Spleen (tissue), 11 donors: ENCODE measurements at regions not wholly inside any gene's neighbourhood (a gene's known extent, or its start where the extent isn't known, plus 50 kb on each side); places are given as distances from the start of the nearest gene placed in this dataset.

Experiments used
- DNase-seq: peaks from one replicate; pipeline ENCODE4 v3.0.0-alpha.2; 2020
- H3K27ac ChIP-seq, 8 donors: fragments of 200-600 bp; sonication (generic) in 7 of 8; 1 replicate in 4 of 8; 2 replicates in 4 of 8; pipeline versions ENCODE4 v1.5.0 to v1.8.0; 2016 to 2021; ENCODE audit warnings: inconsistent platforms in 4 of 8, mild to moderate bottlenecking in 4 of 8, moderate library complexity in 1 of 8
- H3K27me3 ChIP-seq, 7 donors: fragments of 200-600 bp; sonication (generic) in 6 of 7; replicated peaks in 1 of 7; 1 replicate in 4 of 7; 2 replicates in 3 of 7; pipeline versions ENCODE4 v1.5.0 to v1.8.0; 2016 to 2021; ENCODE audit warnings: inconsistent platforms in 3 of 7, mild to moderate bottlenecking in 1 of 7
- H3K36me3 ChIP-seq, 6 donors: fragments of 200-600 bp; sonication (generic) in 5 of 6; 1 replicate in 4 of 6; 2 replicates in 2 of 6; pipeline versions ENCODE4 v1.5.0 to v1.8.0; 2016 to 2021; ENCODE audit warnings: inconsistent platforms in 2 of 6
- H3K4me1 ChIP-seq, 6 donors: fragments of 200-600 bp; sonication (generic) in 5 of 6; 1 replicate in 3 of 6; 2 replicates in 3 of 6; pipeline versions ENCODE4 v1.5.0 to v1.8.0; 2016 to 2021; ENCODE audit warnings: inconsistent platforms in 3 of 6
- H3K4me3 ChIP-seq, 8 donors: fragments of 200-600 bp; sonication (generic) in 7 of 8; 1 replicate in 4 of 8; 2 replicates in 4 of 8; pipeline versions ENCODE4 v1.5.0 to v1.8.0; 2016 to 2021; ENCODE audit warnings: inconsistent platforms in 4 of 8, mild to moderate bottlenecking in 4 of 8, moderate library complexity in 2 of 8
- H3K9me3 ChIP-seq, 8 donors: fragments of 200-600 bp; sonication (generic) in 7 of 8; 1 replicate in 4 of 8; 2 replicates in 4 of 8; pipeline versions ENCODE4 v1.5.0 to v1.8.0; 2016 to 2021; ENCODE audit warnings: inconsistent platforms in 4 of 8
- CTCF ChIP-seq, 11 experiments: fragments of 200-600 bp in 7 of 11; fragments of 450-650 bp in 4 of 11; sonication (generic) in 4 of 11; IDR thresholded peaks in 8 of 11; conservative IDR thresholded peaks in 3 of 11; 1 replicate in 7 of 11; 2 replicates in 4 of 11; pipeline versions ENCODE4 v1.4.0 to v1.8.0; 2016 to 2021; ENCODE audit warnings: antibody characterized with exemption in 11 of 11, inconsistent platforms in 4 of 11, mild to moderate bottlenecking in 1 of 11
- POLR2A ChIP-seq, 3 donors: fragments of 450-650 bp; IDR thresholded peaks; one replicate each; pipeline ENCODE4 v1.5.1; 2017; ENCODE audit warnings: antibody characterized with exemption in 3 of 3, mild to moderate bottlenecking in 1 of 3
- POLR2AphosphoS5 ChIP-seq, 3 donors: sonication (generic); formaldehyde crosslinking; IDR thresholded peaks; one replicate each; pipeline ENCODE4 v1.5.1; 2017; ENCODE audit warnings: antibody characterized with exemption in 3 of 3
- WGBS, 5 donors: extraction: QIAGEN DNeasy Blood & Tissue Kit in 3 of 5; methylation state at CpG; one replicate each; pipeline versions ENCODE4 v1.1.5 to v1.1.7; 2013 to 2018; 5-methylcytosine and 5-hydroxymethylcytosine counted together
- intact Hi-C: fragments of 100-400 bp; cut with DNase I; formaldehyde crosslinking; loops from one replicate; pipeline ENCODE4 v1.15.0; 2023; ENCODE audit warnings: low total_unique reads
- donor health status: healthy with polysubstance abuse.
- donor health status: DM: no; HTN: no; CAD: no; lungs with moderate emphysema.
- donor health status: DM: no; HTN: no; CAD: no.
- donor health status: Bipolar disorder and iron deficiency.
- donor health status: healthy.
- donor health status: DM: no; HTN: no; CAD: no.
- donor health status: DM: yes; HTN: yes; CAD: no.

- Histone ChIP-seq H3K36me3 (no peaks in the 10 kb centered on the region), H3K4me3 (no peak overlapping the region), H3K9me3 (no peaks in the 10 kb centered on the region), H3K27ac (no peak overlapping the region), H3K4me1 (no peaks in the 10 kb centered on the region), H3K27me3 (no peaks in the 10 kb centered on the region)
- WGBS, 5 donors = 83 to 91% (median 85%) methylated on average over 3 of the region's 3 CpGs
- intact Hi-C loops = no loop called here
- no peak for TF ChIP-seq POLR2A (IDR thresholded peaks at IDR 0.05)
- no peak for TF ChIP-seq POLR2AphosphoS5 (IDR thresholded peaks at IDR 0.05)
- no peak for TF ChIP-seq CTCF (IDR thresholded peaks at IDR 0.05 in 8 of 11, conservative IDR thresholded peaks at IDR 0.05 in 3 of 11)
- no peak for DNase-seq
Measured at GRCh38 chr12:59890896-59891579, 295.2 kb downstream of the SLC16A7 start.

- intact Hi-C loops = no loop called here
- Histone ChIP-seq H3K36me3 (no peaks in the 10 kb centered on the region), H3K27ac (no peak overlapping the region), H3K27me3 (no peaks in the 10 kb centered on the region), H3K4me1 (no peaks in the 10 kb centered on the region), H3K9me3 (no peaks in the 10 kb centered on the region), H3K4me3 (no peak overlapping the region)
- WGBS, 5 donors = 70 to 89% (median 77%) methylated on average over 1 of the region's 1 CpG
- TF ChIP-seq POLR2A (IDR thresholded peaks at IDR 0.05) = no peak
- DNase-seq = no peak
Measured at GRCh38 chr12:59895166-59895775, 299.4 kb downstream of the SLC16A7 start.

GRCh38 chr12:59904874-59905521 is 309.2 kb downstream of the SLC16A7 start:
- WGBS, 5 donors = 64 to 85% (median 73%) methylated on average over 3 of the region's 3 CpGs
- TF ChIP-seq POLR2A (IDR thresholded peaks at IDR 0.05) (no peak), POLR2AphosphoS5 (IDR thresholded peaks at IDR 0.05) (no peak), CTCF (IDR thresholded peaks at IDR 0.05 in 8 of 11, conservative IDR thresholded peaks at IDR 0.05 in 3 of 11) (no peak)
- H3K27me3 ChIP-seq = no peaks in the 10 kb centered on the region
- H3K4me1 ChIP-seq = no peaks in the 10 kb centered on the region
- no peak overlapping the region for H3K4me3 ChIP-seq
- H3K9me3 ChIP-seq = peaks cover 0 to 6% (median 0%) of the 10 kb centered on the region in 8 donors
- intact Hi-C loops = no loop called here
- no peak overlapping the region for H3K27ac ChIP-seq
- no peaks in the 10 kb centered on the region for H3K36me3 ChIP-seq
- no peak for DNase-seq

- no peak for TF ChIP-seq POLR2A (IDR thresholded peaks at IDR 0.05)
- no peak for TF ChIP-seq CTCF (IDR thresholded peaks at IDR 0.05 in 8 of 11, conservative IDR thresholded peaks at IDR 0.05 in 3 of 11)
- TF ChIP-seq POLR2AphosphoS5 (IDR thresholded peaks at IDR 0.05) = no peak
- no peak for DNase-seq
- Histone ChIP-seq H3K9me3 (no peaks in the 10 kb centered on the region), H3K4me3 (no peak overlapping the region), H3K36me3 (no peaks in the 10 kb centered on the region), H3K4me1 (no peaks in the 10 kb centered on the region), H3K27me3 (no peaks in the 10 kb centered on the region), H3K27ac (no peak overlapping the region)
- intact Hi-C loops = no loop called here
- whole genome bisulfite sequencing, 5 donors = 86 to 87% (median 87%) methylated on average over 3 of the region's 3 CpGs
Measured at GRCh38 chr12:59911516-59911915, 315.7 kb downstream of the SLC16A7 start.
